ENCODE measurements at regions not wholly inside any gene's neighbourhood (a gene's known extent, or its start where the extent isn't known, plus 50 kb on each side); places are given as distances from the start of the nearest gene placed in this dataset.

DNA sequence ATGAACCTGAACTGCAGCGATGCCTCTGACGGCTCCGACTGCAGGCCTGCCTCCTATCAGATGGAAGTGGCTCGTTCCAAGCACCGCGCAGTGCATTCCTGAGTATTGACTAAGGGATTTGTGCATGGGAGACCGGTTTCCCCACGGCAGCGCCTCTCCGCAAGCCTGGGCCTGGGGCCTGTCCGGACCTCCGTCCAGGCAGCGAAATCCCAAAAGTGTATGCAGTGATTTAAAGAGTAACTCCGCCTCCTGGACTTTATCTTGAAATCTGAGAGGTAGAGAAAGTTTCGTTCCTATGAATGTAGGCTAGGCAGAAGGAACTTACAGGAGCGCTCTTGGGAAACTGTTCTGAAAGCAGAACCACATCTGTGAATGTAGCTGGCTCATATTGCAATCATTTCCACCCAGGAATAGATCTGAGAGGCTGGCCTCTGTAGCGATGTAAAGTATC, 106.2 kb upstream of the CELF2 start:
- FAIRE-seq (peak; percentile 95), DNase-seq (ENCODE audit: low read depth, low spot score) (peak; percentile 50)
- H3K9me3 ChIP-seq (ENCODE audit: control insufficient read depth, low read depth, low read length) = no peaks in the 10 kb centered on the region
- H3K27me3 ChIP-seq (ENCODE audit: control insufficient read depth, extremely low read depth, insufficient read depth, low read length) = no peaks in the 10 kb centered on the region
- H3K79me2 ChIP-seq (ENCODE audit: control insufficient read depth, insufficient read depth, low read length) = no peaks in the 10 kb centered on the region
- H3K27ac ChIP-seq (ENCODE audit: control insufficient read depth, insufficient read depth, low read length) = peak overlapping the region; percentile 79
- H2AFZ ChIP-seq (ENCODE audit: control insufficient read depth, low read length) = peak overlapping the region; percentile 93
- H3K4me3 ChIP-seq (ENCODE audit: control insufficient read depth in 2 of 3, extremely low read depth in 1 of 3, insufficient read depth in 2 of 3, low read depth in 1 of 3, low read length in 3 of 3) = peak overlapping the region in 2 of 3 experiments; percentile 58 to 61
- peaks cover 17% of the 10 kb centered on the region for H3K4me1 ChIP-seq (ENCODE audit: control insufficient read depth, extremely low read depth, insufficient read depth, low read length)
- H3K9me1 ChIP-seq (ENCODE audit: control insufficient read depth, extremely low read depth, insufficient read depth, low read length) = no peaks in the 10 kb centered on the region
- TF ChIP-seq, protein P1, sequence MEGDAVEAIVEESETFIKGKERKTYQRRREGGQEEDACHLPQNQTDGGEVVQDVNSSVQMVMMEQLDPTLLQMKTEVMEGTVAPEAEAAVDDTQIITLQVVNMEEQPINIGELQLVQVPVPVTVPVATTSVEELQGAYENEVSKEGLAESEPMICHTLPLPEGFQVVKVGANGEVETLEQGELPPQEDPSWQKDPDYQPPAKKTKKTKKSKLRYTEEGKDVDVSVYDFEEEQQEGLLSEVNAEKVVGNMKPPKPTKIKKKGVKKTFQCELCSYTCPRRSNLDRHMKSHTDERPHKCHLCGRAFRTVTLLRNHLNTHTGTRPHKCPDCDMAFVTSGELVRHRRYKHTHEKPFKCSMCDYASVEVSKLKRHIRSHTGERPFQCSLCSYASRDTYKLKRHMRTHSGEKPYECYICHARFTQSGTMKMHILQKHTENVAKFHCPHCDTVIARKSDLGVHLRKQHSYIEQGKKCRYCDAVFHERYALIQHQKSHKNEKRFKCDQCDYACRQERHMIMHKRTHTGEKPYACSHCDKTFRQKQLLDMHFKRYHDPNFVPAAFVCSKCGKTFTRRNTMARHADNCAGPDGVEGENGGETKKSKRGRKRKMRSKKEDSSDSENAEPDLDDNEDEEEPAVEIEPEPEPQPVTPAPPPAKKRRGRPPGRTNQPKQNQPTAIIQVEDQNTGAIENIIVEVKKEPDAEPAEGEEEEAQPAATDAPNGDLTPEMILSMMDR (optimal IDR thresholded peaks at IDR 0.05 in 1 of 3, IDR thresholded peaks at IDR 0.05 in 1 of 3, conservative IDR thresholded peaks at IDR 0.05 in 1 of 3; ENCODE audit: extremely low read depth in 1 of 3, insufficient read depth in 2 of 3, low read length in 3 of 3) = no peak
- no peak for TF ChIP-seq EZH2 (IDR thresholded peaks at IDR 0.05; ENCODE audit: low read length)
- H3K9ac ChIP-seq (ENCODE audit: control insufficient read depth, extremely low read depth, insufficient read depth, low read length) = peak overlapping the region; percentile 71
- H3K36me3 ChIP-seq (ENCODE audit: control insufficient read depth in 2 of 2, extremely low read depth in 1 of 2, insufficient read depth in 2 of 2, low read length in 2 of 2) = no peaks in the 10 kb centered on the region
- dilution Hi-C loops (cut with MboI; ENCODE audit: extremely low pct_ligation_motif_present, low sequenced_read_pairs) = no loop called here
- H4K20me1 ChIP-seq (ENCODE audit: control insufficient read depth, extremely low read depth, insufficient read depth, low read length) = no peaks in the 10 kb centered on the region
- H3K4me2 ChIP-seq (ENCODE audit: control insufficient read depth, extremely low read depth, insufficient read depth, low read depth, low read length) = peak overlapping the region; percentile 90

DNA sequence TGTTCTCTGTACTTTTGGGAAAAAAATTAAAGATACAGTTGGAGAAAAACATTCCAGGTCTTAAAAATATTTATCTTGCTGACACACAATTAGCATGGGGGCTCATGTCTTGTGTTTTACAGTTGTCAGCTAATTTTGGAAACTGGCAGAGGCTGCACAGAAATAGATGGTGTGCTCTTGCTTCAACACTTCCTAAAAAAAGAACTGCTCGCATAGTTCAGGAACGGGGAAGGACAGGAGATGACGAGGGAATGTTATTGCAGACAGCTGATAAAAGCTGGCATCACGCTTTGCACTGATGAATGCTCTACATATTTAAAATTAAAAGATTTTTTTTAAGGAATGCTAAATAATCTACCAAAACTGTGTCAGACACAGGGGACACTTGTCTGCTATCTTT, 103.5 kb upstream of the CELF2 start:
- H3K9me3 ChIP-seq (ENCODE audit: control insufficient read depth, low read depth, low read length) = no peaks in the 10 kb centered on the region
- H3K4me2 ChIP-seq (ENCODE audit: control insufficient read depth, extremely low read depth, insufficient read depth, low read depth, low read length) = no peak overlapping the region
- H3K4me1 ChIP-seq (ENCODE audit: control insufficient read depth, extremely low read depth, insufficient read depth, low read length) = peaks cover 17% of the 10 kb centered on the region
- no peak overlapping the region for H3K4me3 ChIP-seq (ENCODE audit: control insufficient read depth in 2 of 3, extremely low read depth in 1 of 3, insufficient read depth in 2 of 3, low read depth in 1 of 3, low read length in 3 of 3)
- no peak overlapping the region for H2AFZ ChIP-seq (ENCODE audit: control insufficient read depth, low read length)
- FAIRE-seq (no peak), DNase-seq (ENCODE audit: low read depth, low spot score) (no peak)
- no peaks in the 10 kb centered on the region for H3K79me2 ChIP-seq (ENCODE audit: control insufficient read depth, insufficient read depth, low read length)
- no peaks in the 10 kb centered on the region for H4K20me1 ChIP-seq (ENCODE audit: control insufficient read depth, extremely low read depth, insufficient read depth, low read length)
- H3K27ac ChIP-seq (ENCODE audit: control insufficient read depth, insufficient read depth, low read length) = no peak overlapping the region
- H3K36me3 ChIP-seq (ENCODE audit: control insufficient read depth in 2 of 2, extremely low read depth in 1 of 2, insufficient read depth in 2 of 2, low read length in 2 of 2) = no peaks in the 10 kb centered on the region
- no peaks in the 10 kb centered on the region for H3K27me3 ChIP-seq (ENCODE audit: control insufficient read depth, extremely low read depth, insufficient read depth, low read length)
- TF ChIP-seq EZH2 (IDR thresholded peaks at IDR 0.05; ENCODE audit: low read length) = no peak
- TF ChIP-seq, protein P1 (optimal IDR thresholded peaks at IDR 0.05 in 1 of 3, IDR thresholded peaks at IDR 0.05 in 1 of 3, conservative IDR thresholded peaks at IDR 0.05 in 1 of 3; ENCODE audit: extremely low read depth in 1 of 3, insufficient read depth in 2 of 3, low read length in 3 of 3) = no peak
- dilution Hi-C loops (cut with MboI; ENCODE audit: extremely low pct_ligation_motif_present, low sequenced_read_pairs) = no loop called here
- no peaks in the 10 kb centered on the region for H3K9me1 ChIP-seq (ENCODE audit: control insufficient read depth, extremely low read depth, insufficient read depth, low read length)
- no peak overlapping the region for H3K9ac ChIP-seq (ENCODE audit: control insufficient read depth, extremely low read depth, insufficient read depth, low read length)
